ENCODE measurements at regions not wholly inside any gene's neighbourhood (a gene's known extent, or its start where the extent isn't known, plus 50 kb on each side); places are given as distances from the start of the nearest gene placed in this dataset.

DNA sequence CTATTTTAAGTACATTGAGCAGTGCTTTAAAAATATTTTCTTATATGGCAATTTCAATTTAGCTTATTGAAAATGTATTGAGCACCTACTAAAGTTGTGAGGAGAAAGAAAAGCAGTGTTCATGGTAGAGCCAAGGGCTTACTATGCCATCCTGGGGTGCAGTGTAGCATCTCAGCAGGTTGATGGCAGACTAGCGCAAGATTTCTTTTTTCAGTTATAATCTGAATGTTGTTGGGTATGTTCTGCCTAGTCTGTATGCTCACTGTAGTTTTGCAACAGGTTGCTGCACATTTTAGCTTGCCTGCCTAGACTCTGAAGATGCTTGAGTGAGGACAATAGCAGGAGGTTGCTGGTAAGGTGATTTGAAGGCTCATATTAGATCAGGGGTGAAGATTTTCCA lies 103.1 kb upstream of the UNC13C start:
- ATAC-seq (no peak), DNase-seq (no peak)
- TF ChIP-seq, protein P1, sequence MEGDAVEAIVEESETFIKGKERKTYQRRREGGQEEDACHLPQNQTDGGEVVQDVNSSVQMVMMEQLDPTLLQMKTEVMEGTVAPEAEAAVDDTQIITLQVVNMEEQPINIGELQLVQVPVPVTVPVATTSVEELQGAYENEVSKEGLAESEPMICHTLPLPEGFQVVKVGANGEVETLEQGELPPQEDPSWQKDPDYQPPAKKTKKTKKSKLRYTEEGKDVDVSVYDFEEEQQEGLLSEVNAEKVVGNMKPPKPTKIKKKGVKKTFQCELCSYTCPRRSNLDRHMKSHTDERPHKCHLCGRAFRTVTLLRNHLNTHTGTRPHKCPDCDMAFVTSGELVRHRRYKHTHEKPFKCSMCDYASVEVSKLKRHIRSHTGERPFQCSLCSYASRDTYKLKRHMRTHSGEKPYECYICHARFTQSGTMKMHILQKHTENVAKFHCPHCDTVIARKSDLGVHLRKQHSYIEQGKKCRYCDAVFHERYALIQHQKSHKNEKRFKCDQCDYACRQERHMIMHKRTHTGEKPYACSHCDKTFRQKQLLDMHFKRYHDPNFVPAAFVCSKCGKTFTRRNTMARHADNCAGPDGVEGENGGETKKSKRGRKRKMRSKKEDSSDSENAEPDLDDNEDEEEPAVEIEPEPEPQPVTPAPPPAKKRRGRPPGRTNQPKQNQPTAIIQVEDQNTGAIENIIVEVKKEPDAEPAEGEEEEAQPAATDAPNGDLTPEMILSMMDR (IDR thresholded peaks at IDR 0.05) = no peak
- Histone ChIP-seq H3K36me3 (ENCODE audit: low read depth) (no peaks in the 10 kb centered on the region), H3K9me3 (no peaks in the 10 kb centered on the region), H3K4me1 (ENCODE audit: low read depth) (no peaks in the 10 kb centered on the region), H3K4me3 (no peak overlapping the region)
- intact Hi-C loops (cut with DNase I, micrococcal nuclease) = no loop called here

DNA sequence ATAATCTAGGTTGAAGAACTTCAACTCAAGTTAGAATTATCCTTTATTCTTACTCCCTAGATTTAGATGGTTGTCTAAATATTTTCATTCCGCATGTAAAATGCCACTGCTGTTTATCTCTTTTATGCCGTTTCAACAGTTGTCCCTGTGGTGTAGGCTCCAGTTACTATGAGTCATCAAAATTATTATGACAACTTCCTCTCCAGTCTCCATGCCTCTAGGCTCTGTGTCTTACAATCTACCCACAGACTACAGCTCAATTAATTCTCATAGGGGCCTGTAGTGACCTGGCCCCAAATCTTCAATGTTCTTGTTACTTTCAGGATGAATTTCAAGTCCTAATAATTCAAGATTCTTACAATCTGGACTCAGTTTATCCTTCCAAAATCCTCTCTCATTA lies 105.8 kb upstream of the UNC13C start:
- ATAC-seq (no peak), DNase-seq (no peak)
- Histone ChIP-seq H3K4me1 (ENCODE audit: low read depth) (no peaks in the 10 kb centered on the region), H3K4me3 (no peak overlapping the region), H3K36me3 (ENCODE audit: low read depth) (no peaks in the 10 kb centered on the region), H3K9me3 (peaks cover 9% of the 10 kb centered on the region)
- TF ChIP-seq, protein P1 (IDR thresholded peaks at IDR 0.05) = no peak
- intact Hi-C loops (cut with DNase I, micrococcal nuclease) = no loop called here

DNA sequence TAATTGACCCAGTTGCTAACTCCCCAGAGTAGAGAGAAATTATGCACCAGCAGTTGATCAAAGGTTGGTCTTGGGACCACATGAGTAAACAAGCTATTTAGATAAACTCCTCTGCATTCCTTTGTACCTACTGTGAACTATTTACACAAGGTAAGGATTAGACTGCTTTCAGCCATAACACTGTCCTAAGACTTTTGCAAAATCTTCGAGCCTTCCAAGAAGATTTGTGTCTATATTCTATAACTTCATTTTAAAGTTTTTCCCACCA lies 108.5 kb upstream of the UNC13C start:
- Histone ChIP-seq H3K36me3 (ENCODE audit: low read depth) (no peaks in the 10 kb centered on the region), H3K4me3 (no peak overlapping the region), H3K9me3 (peaks cover 9% of the 10 kb centered on the region), H3K4me1 (ENCODE audit: low read depth) (no peaks in the 10 kb centered on the region)
- intact Hi-C loops (cut with DNase I, micrococcal nuclease) = no loop called here
- TF ChIP-seq, protein P1 (IDR thresholded peaks at IDR 0.05) = no peak
- ATAC-seq (no peak), DNase-seq (no peak)

DNA sequence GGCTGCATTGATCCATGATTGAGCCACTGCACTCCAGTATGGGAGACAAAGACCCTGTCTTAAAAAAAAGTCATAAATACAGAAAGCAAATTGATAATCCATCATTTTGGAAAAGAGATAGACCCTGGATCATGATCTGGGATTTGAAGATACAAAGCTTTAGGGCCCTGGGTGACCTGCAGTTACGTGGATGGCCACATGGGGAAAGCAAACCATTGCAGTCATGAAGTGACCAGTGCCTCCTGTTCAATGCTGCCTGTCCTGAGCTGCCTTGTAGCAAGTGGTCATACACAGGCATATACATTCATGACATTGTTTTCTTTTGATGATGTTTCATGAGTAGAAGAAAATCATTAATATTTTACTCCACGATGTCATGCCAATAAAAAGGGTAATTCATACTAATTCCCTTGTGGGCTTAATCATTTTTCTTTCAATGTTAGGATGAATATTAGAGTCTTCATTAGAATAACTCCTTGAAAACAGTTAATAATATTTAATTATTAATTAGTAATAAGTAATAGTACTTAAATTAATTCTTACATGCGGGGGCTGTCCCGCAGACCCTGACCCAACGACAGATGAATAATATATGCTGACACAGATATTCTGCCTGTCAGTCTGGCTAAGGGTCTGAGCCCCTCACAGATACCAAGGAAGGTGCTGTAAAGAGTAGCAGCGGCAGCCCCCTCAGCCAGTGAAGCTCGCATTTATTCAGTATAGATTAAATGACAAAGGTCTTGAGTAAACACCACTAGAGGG lies 109.0 kb upstream of the UNC13C start:
- no peak for ATAC-seq
- H3K4me1 ChIP-seq (ENCODE audit: low read depth) = no peaks in the 10 kb centered on the region
- H3K9me3 ChIP-seq = peaks cover 9% of the 10 kb centered on the region
- H3K36me3 ChIP-seq (ENCODE audit: low read depth) = no peaks in the 10 kb centered on the region
- no peak overlapping the region for H3K4me3 ChIP-seq
- TF ChIP-seq, protein P1 (IDR thresholded peaks at IDR 0.05) = no peak
- intact Hi-C loops (cut with DNase I, micrococcal nuclease) = no loop called here
- no peak for DNase-seq

DNA sequence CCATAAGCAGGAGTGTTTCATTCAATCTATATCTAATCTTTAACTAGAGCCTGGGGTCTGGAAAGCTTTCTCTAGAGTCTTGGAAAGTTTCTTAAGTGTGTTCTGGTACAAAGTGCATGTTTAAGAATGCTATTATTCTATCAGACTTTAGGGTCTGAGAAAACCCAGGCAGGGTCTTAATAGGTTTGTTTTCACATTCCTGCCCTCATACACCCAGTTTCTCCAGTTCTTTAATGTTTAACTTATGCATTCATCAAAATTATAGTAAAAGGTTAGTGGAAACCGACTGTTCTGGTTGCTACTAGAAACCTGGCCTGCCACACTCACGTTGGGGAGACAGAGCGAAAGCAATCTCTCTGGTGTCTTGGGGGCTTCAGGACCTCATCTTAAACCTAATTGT lies 102.9 kb upstream of the WDR72 start:
- intact Hi-C loops (cut with DNase I, micrococcal nuclease) = no loop called here
- H3K36me3 ChIP-seq (ENCODE audit: low read depth) = no peaks in the 10 kb centered on the region
- H3K4me3 ChIP-seq = no peak overlapping the region
- H3K4me1 ChIP-seq (ENCODE audit: low read depth) = no peaks in the 10 kb centered on the region
- no peaks in the 10 kb centered on the region for H3K9me3 ChIP-seq
- no peak for ATAC-seq
- DNase-seq = no peak
- TF ChIP-seq, protein P1 (IDR thresholded peaks at IDR 0.05) = no peak

DNA sequence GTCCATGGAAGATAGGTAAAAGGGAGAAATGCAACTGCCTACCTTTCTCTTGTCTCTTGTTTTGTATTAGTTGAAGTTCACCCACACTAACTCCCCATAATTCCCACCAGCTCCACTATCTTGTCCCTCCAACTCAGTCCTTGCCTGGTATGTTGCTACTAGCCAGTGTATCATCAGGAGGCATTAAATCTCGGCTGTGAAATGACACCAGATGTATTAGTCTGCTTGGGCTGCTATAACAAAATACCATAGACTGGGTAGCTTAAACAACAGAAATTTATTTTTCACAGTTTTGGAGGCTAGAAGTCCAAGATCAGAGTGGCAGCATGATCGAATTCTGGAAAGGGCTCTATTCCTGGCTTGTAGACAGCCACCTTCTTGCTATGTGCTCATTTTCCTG lies 102.3 kb upstream of the WDR72 start:
- no peaks in the 10 kb centered on the region for H3K4me1 ChIP-seq (ENCODE audit: low read depth)
- no peaks in the 10 kb centered on the region for H3K9me3 ChIP-seq
- TF ChIP-seq, protein P1 (IDR thresholded peaks at IDR 0.05) = no peak
- H3K36me3 ChIP-seq (ENCODE audit: low read depth) = no peaks in the 10 kb centered on the region
- H3K4me3 ChIP-seq = no peak overlapping the region
- DNase-seq (no peak), ATAC-seq (no peak)
- intact Hi-C loops (cut with DNase I, micrococcal nuclease) = no loop called here
